ENCODE measurements at regions not wholly inside any gene's neighbourhood (a gene's known extent, or its start where the extent isn't known, plus 50 kb on each side); places are given as distances from the start of the nearest gene placed in this dataset.
A peak's percentile ranks its signal among the peaks of the same experiment; 100 is the strongest.

GRCh38 chr4:136112116-136112515 lies 1420.2 kb downstream of the PCDH18 start:
- DNase-seq: peak; percentile 11 to 57 (median 26)

GRCh38 chr4:136106753-136107152 lies 1425.5 kb downstream of the PCDH18 start:
- no peak for DNase-seq

- no peak for DNase-seq
Measured at GRCh38 chr4:136103616-136104015, 1428.7 kb downstream of the PCDH18 start.

GRCh38 chr4:136097676-136098075 lies 1434.6 kb downstream of the PCDH18 start:
- DNase-seq: no peak

GRCh38 chr4:136088211-136088867 lies 1444.0 kb downstream of the PCDH18 start:
- DNase-seq: peak in 1 of 3 donors; percentile 24

GRCh38 chr4:136078976-136079375 lies 1453.3 kb downstream of the PCDH18 start:
- no peak for DNase-seq

GRCh38 chr4:136056748-136057147 lies 1475.5 kb downstream of the PCDH18 start:
- DNase-seq: no peak

GRCh38 chr4:136055360-136055759 lies 1476.9 kb downstream of the PCDH18 start:
- DNase-seq: no peak

GRCh38 chr4:136036744-136037143 lies 1495.5 kb downstream of the PCDH18 start:
- DNase-seq: peak in 1 of 3 donors; percentile 9

- DNase-seq: no peak
Measured at GRCh38 chr4:136032391-136032790, 1499.9 kb downstream of the PCDH18 start.

- DNase-seq: no peak
Measured at GRCh38 chr4:136025540-136025939, 1506.8 kb downstream of the PCDH18 start.

GRCh38 chr4:136017556-136017955 lies 1514.7 kb downstream of the PCDH18 start:
- no peak for DNase-seq

- peak in 1 of 3 donors; percentile 36 for DNase-seq
Measured at GRCh38 chr4:136012220-136012619, 1520.1 kb downstream of the PCDH18 start.

GRCh38 chr4:136009258-136009832 lies 1522.9 kb downstream of the PCDH18 start:
- no peak for DNase-seq

- no peak for DNase-seq
Measured at GRCh38 chr4:136007991-136008390, 1524.3 kb downstream of the PCDH18 start.

- DNase-seq: no peak
Measured at GRCh38 chr4:136002316-136002715, 1530.0 kb downstream of the PCDH18 start.

- no peak for DNase-seq
Measured at GRCh38 chr4:136001791-136002190, 1530.5 kb downstream of the PCDH18 start.

- peak; percentile 19 to 62 (median 33) for DNase-seq
Measured at GRCh38 chr4:136000246-136000645, 1532.0 kb downstream of the PCDH18 start.

GRCh38 chr4:135994360-135994759 lies 1537.9 kb downstream of the PCDH18 start:
- DNase-seq: no peak

GRCh38 chr4:135976860-135977259 lies 1555.4 kb downstream of the PCDH18 start:
- no peak for DNase-seq

- no peak for DNase-seq
Measured at GRCh38 chr4:135966936-135967335, 1565.4 kb downstream of the PCDH18 start.

- peak in 1 of 3 donors; percentile 5 for DNase-seq
Measured at GRCh38 chr4:135963009-135963408, 1569.3 kb downstream of the PCDH18 start.

- no peak for DNase-seq
Measured at GRCh38 chr4:135949931-135950330, 1582.4 kb downstream of the PCDH18 start.

GRCh38 chr4:135948797-135949196 lies 1583.5 kb downstream of the PCDH18 start:
- no peak for DNase-seq

Measured in muscle of back (tissue), 3 donors.